ENCODE measurements at regions not wholly inside any gene's neighbourhood (a gene's known extent, or its start where the extent isn't known, plus 50 kb on each side); places are given as distances from the start of the nearest gene placed in this dataset.

DNA sequence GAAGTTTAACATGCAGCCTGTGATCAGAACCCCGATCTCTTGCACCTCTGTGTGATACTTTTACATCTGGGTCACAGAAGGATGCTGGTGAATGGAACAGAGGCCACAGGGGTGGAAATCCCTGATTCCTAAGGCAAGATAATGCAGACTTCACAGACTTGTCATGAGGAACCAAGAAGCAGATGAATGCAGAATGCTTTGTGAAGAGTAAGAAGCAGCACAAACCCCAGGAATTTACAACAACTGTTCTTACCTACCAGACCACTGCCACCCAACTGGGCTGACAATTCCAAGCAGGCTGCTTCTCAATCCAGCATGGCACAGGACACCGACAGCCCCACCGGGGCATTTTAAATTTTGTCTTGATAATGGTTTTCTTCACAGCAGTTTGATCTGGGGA, 113.2 kb upstream of the CD93 start:
- H3K9me1 ChIP-seq (ENCODE audit: insufficient read depth, low read length), result no peaks in the 10 kb centered on the region
- H3K27ac ChIP-seq (ENCODE audit: insufficient read depth, low read length), result no peak overlapping the region
- peaks cover 38% of the 10 kb centered on the region for H3K27me3 ChIP-seq (ENCODE audit: control insufficient read depth, insufficient read depth, low read length)
- no peak overlapping the region for H3K4ac ChIP-seq (ENCODE audit: low read depth, low read length)
- CTCF ChIA-PET, result no interaction called here
- no peak overlapping the region for H2AK9ac ChIP-seq (replicated peaks; ENCODE audit: low read depth, low read length, poor library complexity)
- H3K4me2 ChIP-seq (ENCODE audit: low read depth, low read length), result no peak overlapping the region
- no peaks in the 10 kb centered on the region for H3K79me1 ChIP-seq (ENCODE audit: low read depth in 1 of 2, low read length in 2 of 2)
- no TSS peak for BruUV-seq (replicated peaks)
- TF ChIP-seq MXI1 (IDR thresholded peaks at IDR 0.05; ENCODE audit: borderline replicate concordance, low read depth, low read length), result no peak
- TF ChIP-seq SMC3 (IDR thresholded peaks at IDR 0.05; ENCODE audit: low read depth, low read length), result no peak
- no peak for TF ChIP-seq MAFK (IDR thresholded peaks at IDR 0.05; ENCODE audit: low read depth, low read length)
- TF ChIP-seq BHLHE40 (IDR thresholded peaks at IDR 0.05; ENCODE audit: low read depth, low read length), result no peak
- TF ChIP-seq RFX5 (IDR thresholded peaks at IDR 0.05; ENCODE audit: low read depth, low read length), result no peak
- TF ChIP-seq RCOR1 (IDR thresholded peaks at IDR 0.05; ENCODE audit: insufficient replicate concordance, low read length), result no peak
- TF ChIP-seq FOS (IDR thresholded peaks at IDR 0.05; ENCODE audit: low read depth, low read length), result no peak
- TF ChIP-seq POLR2A (IDR thresholded peaks at IDR 0.05; ENCODE audit: low read depth, low read length), result no peak
- no peak for TF ChIP-seq NFE2L2 (IDR thresholded peaks at IDR 0.05; ENCODE audit: low read depth, low read length)
- TF ChIP-seq, protein P1, sequence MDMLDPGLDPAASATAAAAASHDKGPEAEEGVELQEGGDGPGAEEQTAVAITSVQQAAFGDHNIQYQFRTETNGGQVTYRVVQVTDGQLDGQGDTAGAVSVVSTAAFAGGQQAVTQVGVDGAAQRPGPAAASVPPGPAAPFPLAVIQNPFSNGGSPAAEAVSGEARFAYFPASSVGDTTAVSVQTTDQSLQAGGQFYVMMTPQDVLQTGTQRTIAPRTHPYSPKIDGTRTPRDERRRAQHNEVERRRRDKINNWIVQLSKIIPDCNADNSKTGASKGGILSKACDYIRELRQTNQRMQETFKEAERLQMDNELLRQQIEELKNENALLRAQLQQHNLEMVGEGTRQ (IDR thresholded peaks at IDR 0.05; ENCODE audit: low read depth, low read length), result no peak
- TF ChIP-seq, protein P2, sequence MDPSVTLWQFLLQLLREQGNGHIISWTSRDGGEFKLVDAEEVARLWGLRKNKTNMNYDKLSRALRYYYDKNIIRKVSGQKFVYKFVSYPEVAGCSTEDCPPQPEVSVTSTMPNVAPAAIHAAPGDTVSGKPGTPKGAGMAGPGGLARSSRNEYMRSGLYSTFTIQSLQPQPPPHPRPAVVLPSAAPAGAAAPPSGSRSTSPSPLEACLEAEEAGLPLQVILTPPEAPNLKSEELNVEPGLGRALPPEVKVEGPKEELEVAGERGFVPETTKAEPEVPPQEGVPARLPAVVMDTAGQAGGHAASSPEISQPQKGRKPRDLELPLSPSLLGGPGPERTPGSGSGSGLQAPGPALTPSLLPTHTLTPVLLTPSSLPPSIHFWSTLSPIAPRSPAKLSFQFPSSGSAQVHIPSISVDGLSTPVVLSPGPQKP (IDR thresholded peaks at IDR 0.05; ENCODE audit: borderline replicate concordance, low read depth, low read length), result no peak
- TF ChIP-seq, protein P3, sequence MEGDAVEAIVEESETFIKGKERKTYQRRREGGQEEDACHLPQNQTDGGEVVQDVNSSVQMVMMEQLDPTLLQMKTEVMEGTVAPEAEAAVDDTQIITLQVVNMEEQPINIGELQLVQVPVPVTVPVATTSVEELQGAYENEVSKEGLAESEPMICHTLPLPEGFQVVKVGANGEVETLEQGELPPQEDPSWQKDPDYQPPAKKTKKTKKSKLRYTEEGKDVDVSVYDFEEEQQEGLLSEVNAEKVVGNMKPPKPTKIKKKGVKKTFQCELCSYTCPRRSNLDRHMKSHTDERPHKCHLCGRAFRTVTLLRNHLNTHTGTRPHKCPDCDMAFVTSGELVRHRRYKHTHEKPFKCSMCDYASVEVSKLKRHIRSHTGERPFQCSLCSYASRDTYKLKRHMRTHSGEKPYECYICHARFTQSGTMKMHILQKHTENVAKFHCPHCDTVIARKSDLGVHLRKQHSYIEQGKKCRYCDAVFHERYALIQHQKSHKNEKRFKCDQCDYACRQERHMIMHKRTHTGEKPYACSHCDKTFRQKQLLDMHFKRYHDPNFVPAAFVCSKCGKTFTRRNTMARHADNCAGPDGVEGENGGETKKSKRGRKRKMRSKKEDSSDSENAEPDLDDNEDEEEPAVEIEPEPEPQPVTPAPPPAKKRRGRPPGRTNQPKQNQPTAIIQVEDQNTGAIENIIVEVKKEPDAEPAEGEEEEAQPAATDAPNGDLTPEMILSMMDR (conservative IDR thresholded peaks at IDR 0.05; ENCODE audit: low read depth, low read length), result no peak
- no peak for TF ChIP-seq CHD1 (IDR thresholded peaks at IDR 0.05; ENCODE audit: low read depth, low read length)
- TF ChIP-seq RAD21 (IDR thresholded peaks at IDR 0.05; ENCODE audit: low read length), result no peak
- no peak for TF ChIP-seq MAZ (IDR thresholded peaks at IDR 0.05; ENCODE audit: borderline replicate concordance, low read depth, low read length)
- TF ChIP-seq CEBPB (IDR thresholded peaks at IDR 0.05; ENCODE audit: low read depth, low read length), result no peak
- WGBS, 2 experiments (ENCODE audit: extremely low coverage in 2 of 2, insufficient read length in 1 of 2), result no CpG with 5 or more reads among the region's 3 CpGs
- no peak overlapping the region for H2BK15ac ChIP-seq (ENCODE audit: low read depth, low read length)
- H2BK120ac ChIP-seq (ENCODE audit: low read depth, low read length), result no peak overlapping the region
- no peak overlapping the region for H2BK20ac ChIP-seq (ENCODE audit: low read depth, low read length)
- no peak overlapping the region for H4K91ac ChIP-seq (ENCODE audit: insufficient read depth, low read depth, low read length)
- H2BK5ac ChIP-seq (ENCODE audit: low read depth, low read length, poor library complexity, severe bottlenecking), result no peak overlapping the region
- no peak overlapping the region for H3K4me3 ChIP-seq (ENCODE audit: insufficient read depth, low read depth, low read length)
- H2AK5ac ChIP-seq (ENCODE audit: low read depth, low read length), result no peak overlapping the region
- H2AFZ ChIP-seq (replicated peaks; ENCODE audit: low read length, poor library complexity), result no peak overlapping the region
- no peak overlapping the region for H3K23ac ChIP-seq (ENCODE audit: low read depth, low read length)
- H3K36me3 ChIP-seq (ENCODE audit: control insufficient read depth, insufficient read depth, low read length), result no peaks in the 10 kb centered on the region
- POLR2A ChIA-PET (ENCODE audit: unreplicated experiment), result no interaction called here
- H3K4me1 ChIP-seq (ENCODE audit: control insufficient read depth, insufficient read depth, low read length), result no peaks in the 10 kb centered on the region
- no peak overlapping the region for H4K8ac ChIP-seq (ENCODE audit: low read depth in 2 of 2, low read length in 2 of 2)
- H3K9ac ChIP-seq (ENCODE audit: low read depth, low read length), result no peak overlapping the region
- no peak overlapping the region for H4K5ac ChIP-seq (ENCODE audit: low read depth, low read length)
- no peak overlapping the region for H3K14ac ChIP-seq (replicated peaks; ENCODE audit: low read depth, low read length)
- no peaks in the 10 kb centered on the region for H3K9me3 ChIP-seq (ENCODE audit: control insufficient read depth, insufficient read depth, low read length)
- ATAC-seq (ENCODE audit: low read depth) (no peak), DNase-seq (no peak)
- no peak overlapping the region for H3K18ac ChIP-seq (ENCODE audit: low read depth, low read length)
- dilution Hi-C loops (cut with HindIII; ENCODE audit: low sequenced_read_pairs, unreplicated experiment) (no loop called here), intact Hi-C loops (cut with micrococcal nuclease) (no loop called here), in situ Hi-C loops (cut with MboI; ENCODE audit: low sequenced_read_pairs) (loop anchor here (25.0 kb wide), 1 partner anchor 112 kb away; the partner anchor contains the start of gene CD93)
- H3K56ac ChIP-seq (ENCODE audit: extremely low read depth, insufficient read depth, low read length), result no peak overlapping the region
- H4K20me1 ChIP-seq (ENCODE audit: insufficient read depth, low read length), result no peaks in the 10 kb centered on the region
